Neural progenitor cell (in vitro differentiated cells): ENCODE measurements at regions not wholly inside any gene's neighbourhood (a gene's known extent, or its start where the extent isn't known, plus 50 kb on each side); places are given as distances from the start of the nearest gene placed in this dataset.

ENCODE experiments used
- DNase-seq: peaks from one replicate; pipeline ENCODE4 v3.0.0-alpha.2; 2016; ENCODE audit warnings: low spot score
- H2AFZ ChIP-seq: fragments of 200-600 bp; sonication (generic); replicated peaks from 2 replicates; pipeline ENCODE4 v1.6.1; 2016; ENCODE audit warnings: antibody characterized with exemption
- H3F3A ChIP-seq: fragments of 200-600 bp; sonication (generic); 2 replicates; pipeline ENCODE4 v1.6.1; 2016; ENCODE audit warnings: antibody characterized with exemption, low read depth
- H3K27ac ChIP-seq: fragments of 200-600 bp; sonication (generic); 2 replicates; pipeline ENCODE4 v1.5.1; 2016; ENCODE audit warnings: mild to moderate bottlenecking
- H3K27me3 ChIP-seq: fragments of 200-600 bp; sonication (generic); 2 replicates; pipeline ENCODE4 v1.6.1; 2016; ENCODE audit warnings: mild to moderate bottlenecking, moderate library complexity
- H3K36me3 ChIP-seq: fragments of 200-600 bp; sonication (generic); 2 replicates; pipeline ENCODE4 v1.5.1; 2016
- H3K4me1 ChIP-seq: fragments of 200-600 bp; sonication (generic); 2 replicates; pipeline ENCODE4 v1.6.1; 2016; ENCODE audit warnings: mixed run types
- H3K4me2 ChIP-seq: fragments of 200-600 bp; sonication (generic); 2 replicates; pipeline ENCODE4 v1.6.1; 2016
- H3K4me3 ChIP-seq: fragments of 200-600 bp; sonication (generic); 2 replicates; pipeline ENCODE4 v1.5.1; 2016
- H3K79me2 ChIP-seq: fragments of 200-600 bp; sonication (generic); 2 replicates; pipeline ENCODE4 v1.6.1; 2016; ENCODE audit warnings: low read depth
- H3K9ac ChIP-seq: fragments of 200-600 bp; sonication (generic); 2 replicates; pipeline ENCODE4 v1.6.1; 2016
- H3K9me3 ChIP-seq: fragments of 200-600 bp; sonication (generic); 2 replicates; pipeline ENCODE4 v1.5.1; 2016; ENCODE audit warnings: low read depth
- H4K20me1 ChIP-seq: fragments of 200-600 bp; sonication (generic); 2 replicates; pipeline ENCODE4 v1.6.1; 2016; ENCODE audit warnings: low read depth
- H3K27ac Mint-ChIP-seq: 3 replicates; pipeline ENCODE4 v1.8.0; 2021; ENCODE audit warnings: mixed read lengths
- H3K27me3 Mint-ChIP-seq: 2 replicates; pipeline ENCODE4 v1.8.0; 2022; ENCODE audit warnings: low read depth, mild to moderate bottlenecking, inconsistent platforms, moderate library complexity, mixed read lengths; ENCODE audit not compliant: insufficient read depth
- H3K36me3 Mint-ChIP-seq: 3 replicates; pipeline ENCODE4 v1.8.0; 2021; ENCODE audit warnings: mixed read lengths
- H3K4me1 Mint-ChIP-seq: 3 replicates; pipeline ENCODE4 v1.8.0; 2021; ENCODE audit warnings: mixed read lengths
- H3K4me3 Mint-ChIP-seq: 3 replicates; pipeline ENCODE4 v1.8.0; 2021; ENCODE audit warnings: mild to moderate bottlenecking, moderate library complexity, mixed read lengths
- H3K9me3 Mint-ChIP-seq: 3 replicates; pipeline ENCODE4 v1.8.0; 2020; ENCODE audit warnings: mixed read lengths
- CTCF ChIP-seq: fragments of 200-600 bp; sonication (generic); IDR thresholded peaks from 2 replicates; pipeline ENCODE4 v1.5.1; 2017; ENCODE audit warnings: antibody characterized with exemption, mild to moderate bottlenecking
- EZH2 ChIP-seq: fragments of 200-600 bp; sonication (generic); IDR thresholded peaks from 2 replicates; pipeline ENCODE4 v1.6.1; 2017; ENCODE audit warnings: antibody characterized with exemption, mild to moderate bottlenecking, moderate library complexity
- EZH2phosphoT487 ChIP-seq: fragments of 200-600 bp; sonication (generic); IDR thresholded peaks from 2 replicates; pipeline ENCODE4 v1.6.1; 2017; ENCODE audit warnings: antibody characterized with exemption

- peaks cover 2% of the 10 kb centered on the region for H3K36me3 Mint-ChIP-seq
- no peaks in the 10 kb centered on the region for H3K79me2 ChIP-seq
- no peak for DNase-seq
- H3K9ac ChIP-seq = no peak overlapping the region
- H3K27ac ChIP-seq = no peak overlapping the region
- no peak overlapping the region for H3K27ac Mint-ChIP-seq
- H3K4me2 ChIP-seq = no peak overlapping the region
- H3K36me3 ChIP-seq = no peaks in the 10 kb centered on the region
- no peaks in the 10 kb centered on the region for H3K9me3 ChIP-seq
- no peaks in the 10 kb centered on the region for H3K4me1 ChIP-seq
- H3F3A ChIP-seq = no peaks in the 10 kb centered on the region
- TF ChIP-seq CTCF (no peak), EZH2phosphoT487 (no peak), EZH2 (no peak)
- peaks cover 12% of the 10 kb centered on the region for H3K4me1 Mint-ChIP-seq
- peaks cover 4% of the 10 kb centered on the region for H3K27me3 Mint-ChIP-seq
- H2AFZ ChIP-seq = no peak overlapping the region
- no peak overlapping the region for H3K4me3 Mint-ChIP-seq
- no peak overlapping the region for H3K4me3 ChIP-seq
- H3K27me3 ChIP-seq = peaks cover 6% of the 10 kb centered on the region
- no peaks in the 10 kb centered on the region for H4K20me1 ChIP-seq
- H3K9me3 Mint-ChIP-seq = peaks cover 8% of the 10 kb centered on the region
Measured at GRCh38 chr6:169967687-169968086, 216.3 kb downstream of the ERMARD start.

GRCh38 chr6:169966312-169967181 lies 215.1 kb downstream of the ERMARD start:
- Histone ChIP-seq H3K36me3 (no peaks in the 10 kb centered on the region), H3K79me2 (no peaks in the 10 kb centered on the region), H3K4me2 (no peak overlapping the region), H3K4me3 (no peak overlapping the region), H3K9ac (no peak overlapping the region), H3K27ac (no peak overlapping the region), H3K4me1 (peaks cover 5% of the 10 kb centered on the region), H3K9me3 (no peaks in the 10 kb centered on the region), H3K27me3 (peaks cover 14% of the 10 kb centered on the region), H3F3A (no peaks in the 10 kb centered on the region), H2AFZ (no peak overlapping the region), H4K20me1 (no peaks in the 10 kb centered on the region)
- H3K27me3 Mint-ChIP-seq = peaks cover 5% of the 10 kb centered on the region
- H3K4me1 Mint-ChIP-seq = peaks cover 10% of the 10 kb centered on the region
- H3K9me3 Mint-ChIP-seq = peaks cover 6% of the 10 kb centered on the region
- H3K27ac Mint-ChIP-seq = no peak overlapping the region
- H3K36me3 Mint-ChIP-seq = peaks cover 2% of the 10 kb centered on the region
- no peak overlapping the region for H3K4me3 Mint-ChIP-seq
- no peak for TF ChIP-seq EZH2phosphoT487
- TF ChIP-seq CTCF = no peak
- TF ChIP-seq EZH2 = no peak
- no peak for DNase-seq

GRCh38 chr6:169965657-169966311 lies 214.4 kb downstream of the ERMARD start:
- H3K27ac ChIP-seq = no peak overlapping the region
- no peaks in the 10 kb centered on the region for H3K36me3 ChIP-seq
- H3F3A ChIP-seq = no peaks in the 10 kb centered on the region
- no peak overlapping the region for H3K9ac ChIP-seq
- H3K27ac Mint-ChIP-seq = no peak overlapping the region
- H3K9me3 Mint-ChIP-seq = peaks cover 8% of the 10 kb centered on the region
- no peak overlapping the region for H3K4me3 Mint-ChIP-seq
- peaks cover 17% of the 10 kb centered on the region for H3K4me1 Mint-ChIP-seq
- H4K20me1 ChIP-seq = no peaks in the 10 kb centered on the region
- H3K27me3 ChIP-seq = peaks cover 14% of the 10 kb centered on the region
- no peak overlapping the region for H2AFZ ChIP-seq
- H3K27me3 Mint-ChIP-seq = peaks cover 7% of the 10 kb centered on the region
- H3K79me2 ChIP-seq = no peaks in the 10 kb centered on the region
- TF ChIP-seq CTCF (no peak), EZH2phosphoT487 (no peak), EZH2 (no peak)
- H3K4me3 ChIP-seq = no peak overlapping the region
- H3K36me3 Mint-ChIP-seq = peaks cover 2% of the 10 kb centered on the region
- no peaks in the 10 kb centered on the region for H3K9me3 ChIP-seq
- DNase-seq = no peak
- no peak overlapping the region for H3K4me2 ChIP-seq
- peaks cover 6% of the 10 kb centered on the region for H3K4me1 ChIP-seq
